Kidney (tissue), 13 donors: ENCODE measurements at regions not wholly inside any gene's neighbourhood (a gene's known extent, or its start where the extent isn't known, plus 50 kb on each side); places are given as distances from the start of the nearest gene placed in this dataset.

Experiments
- DNase-seq, 5 donors: peaks; one replicate each; pipeline ENCODE4 v3.0.0-alpha.2; 2013 to 2020
- FAIRE-seq: peaks from 2 replicates; lab custom pipeline; 2012; peaks lifted over from hg19 to GRCh38; lab: Jason Lieb, UNC
- H3K27ac ChIP-seq, 2 donors: one replicate each; pipeline ENCODE4 v1.7.0; 2013; ENCODE audit warnings: low read depth in 2 of 2, low read length in 2 of 2, inconsistent platforms in 1 of 2
- H3K27me3 ChIP-seq: one replicate; pipeline ENCODE4 v1.7.1; 2013; ENCODE audit warnings: low read length, inconsistent platforms; ENCODE audit not compliant: control insufficient read depth, insufficient read depth
- H3K36me3 ChIP-seq, 3 donors: one replicate each; pipeline versions ENCODE4 v1.7.0 to v1.7.1; 2013; ENCODE audit warnings: low read length in 3 of 3, control low read depth in 1 of 3, inconsistent platforms in 1 of 3; ENCODE audit not compliant: insufficient read depth in 3 of 3, control insufficient read depth in 2 of 3
- H3K4me1 ChIP-seq, 3 donors: one replicate each; pipeline versions ENCODE4 v1.7.0 to v1.7.1; 2013; ENCODE audit warnings: low read length in 3 of 3, inconsistent platforms in 1 of 3, low read depth in 1 of 3; ENCODE audit not compliant: control insufficient read depth in 2 of 3, insufficient read depth in 2 of 3
- H3K4me3 ChIP-seq, 3 donors: one replicate each; pipeline versions ENCODE4 v1.7.0 to v1.8.1; 2013; ENCODE audit warnings: low read length in 3 of 3, control low read depth in 1 of 3, inconsistent platforms in 1 of 3
- H3K9ac ChIP-seq, 3 donors: one replicate each; pipeline versions ENCODE4 v1.7.0 to v1.7.1; 2013; ENCODE audit warnings: low read length in 3 of 3, control low read depth in 1 of 3, inconsistent platforms in 1 of 3
- H3K9me3 ChIP-seq, 3 donors: one replicate each; pipeline versions ENCODE4 v1.7.0 to v1.7.1; 2013; ENCODE audit warnings: low read length in 3 of 3, control low read depth in 1 of 3, inconsistent platforms in 1 of 3; ENCODE audit not compliant: control insufficient read depth in 2 of 3, insufficient read depth in 1 of 3
- CTCF ChIP-seq: IDR thresholded peaks from 3 replicates; pipeline ENCODE4 v1.5.1; 2012; ENCODE audit warnings: mild to moderate bottlenecking, moderate library complexity, borderline replicate concordance; ENCODE audit not compliant: insufficient read depth; ENCODE audit errors: extremely low read depth
- intact Hi-C: fragments of 100-400 bp; cut with DNase I; formaldehyde crosslinking; loops from one replicate; pipeline ENCODE4 v1.11.1; 2022
- donor health status: control.
- donor health status: control.
- donor health status: control.
- donor health status: control.
- donor health status: control.
- donor health status: DM: yes; HTN: yes; CAD: no.
- donor health status: Normal renal cell carcinoma (clear cell type).

GRCh38 chr13:52924289-52925148, 76.1 kb upstream of the PCDH8 start:
- H3K4me1 ChIP-seq, result no peaks in the 10 kb centered on the region
- peak in 1 of 5 donors; percentile 12 for DNase-seq
- FAIRE-seq, result no peak
- no peaks in the 10 kb centered on the region for H3K36me3 ChIP-seq
- intact Hi-C loops, result no loop called here
- H3K27me3 ChIP-seq, result no peaks in the 10 kb centered on the region
- no peak overlapping the region for H3K4me3 ChIP-seq
- no peak overlapping the region for H3K27ac ChIP-seq
- no peak overlapping the region for H3K9ac ChIP-seq
- H3K9me3 ChIP-seq, result no peaks in the 10 kb centered on the region
- TF ChIP-seq CTCF, result no peak

- Histone ChIP-seq H3K27ac (no peak overlapping the region), H3K9me3 (no peaks in the 10 kb centered on the region), H3K36me3 (no peaks in the 10 kb centered on the region), H3K4me3 (no peak overlapping the region), H3K4me1 (no peaks in the 10 kb centered on the region), H3K27me3 (no peaks in the 10 kb centered on the region), H3K9ac (no peak overlapping the region)
- no peak for TF ChIP-seq CTCF
- no peak for DNase-seq
- no peak for FAIRE-seq
- intact Hi-C loops, result no loop called here
Observed at GRCh38 chr13:52922961-52923360, 74.5 kb upstream of the PCDH8 start.

GRCh38 chr13:52921194-52921593, 72.8 kb upstream of the PCDH8 start:
- Histone ChIP-seq H3K27ac (no peak overlapping the region), H3K36me3 (no peaks in the 10 kb centered on the region), H3K27me3 (no peaks in the 10 kb centered on the region), H3K4me3 (no peak overlapping the region), H3K9me3 (no peaks in the 10 kb centered on the region), H3K9ac (no peak overlapping the region), H3K4me1 (no peaks in the 10 kb centered on the region)
- FAIRE-seq (no peak), DNase-seq (no peak)
- intact Hi-C loops, result no loop called here
- no peak for TF ChIP-seq CTCF
